ENCODE measurements at regions not wholly inside any gene's neighbourhood (a gene's known extent, or its start where the extent isn't known, plus 50 kb on each side); places are given as distances from the start of the nearest gene placed in this dataset.
"Not testable (repeated sequence)": the region's sequence is repeated elsewhere in the genome, so short reads cannot be mapped to it uniquely, and the experiment has no call there.

DNA sequence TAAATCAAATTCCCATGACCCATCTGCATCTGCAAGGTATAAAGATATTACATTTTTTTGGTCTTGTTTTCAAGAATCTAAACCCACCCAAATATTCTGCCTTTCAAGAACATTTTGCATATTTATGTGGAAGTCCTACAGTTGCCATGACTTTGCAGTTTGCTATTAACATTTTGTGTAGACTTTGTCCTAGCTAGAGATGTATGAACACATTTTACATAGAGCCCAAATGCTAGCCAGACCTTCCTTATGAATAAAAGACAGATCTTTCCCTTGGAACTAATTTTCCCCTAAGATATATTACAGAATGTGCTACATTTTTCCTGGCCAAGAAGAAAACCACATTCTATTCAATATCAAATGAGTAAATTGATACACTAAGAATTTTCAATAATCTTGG is 772.5 kb downstream of the KCNA4 start:
- no peak for DNase-seq (ENCODE audit: low spot score)

DNA sequence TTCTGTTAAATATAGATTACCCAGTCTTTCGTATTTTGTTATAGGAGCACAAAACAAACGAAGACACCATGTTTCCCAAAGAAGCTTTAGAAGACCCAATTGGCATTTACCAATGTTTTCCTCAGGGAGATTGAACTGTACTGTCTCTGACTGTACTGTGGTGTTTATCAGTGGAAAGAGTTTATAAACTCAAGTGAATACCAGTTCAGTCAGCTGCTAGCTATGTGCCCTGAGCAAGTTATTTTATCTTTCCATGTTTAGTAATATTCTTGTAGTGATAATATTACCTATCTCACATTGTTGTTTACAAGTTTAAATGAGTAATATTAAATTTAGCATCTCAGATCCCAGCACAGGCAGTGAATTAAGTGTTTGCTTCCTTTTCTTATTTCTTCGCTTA is 773.2 kb downstream of the KCNA4 start:
- no peak for DNase-seq (ENCODE audit: low spot score)

DNA sequence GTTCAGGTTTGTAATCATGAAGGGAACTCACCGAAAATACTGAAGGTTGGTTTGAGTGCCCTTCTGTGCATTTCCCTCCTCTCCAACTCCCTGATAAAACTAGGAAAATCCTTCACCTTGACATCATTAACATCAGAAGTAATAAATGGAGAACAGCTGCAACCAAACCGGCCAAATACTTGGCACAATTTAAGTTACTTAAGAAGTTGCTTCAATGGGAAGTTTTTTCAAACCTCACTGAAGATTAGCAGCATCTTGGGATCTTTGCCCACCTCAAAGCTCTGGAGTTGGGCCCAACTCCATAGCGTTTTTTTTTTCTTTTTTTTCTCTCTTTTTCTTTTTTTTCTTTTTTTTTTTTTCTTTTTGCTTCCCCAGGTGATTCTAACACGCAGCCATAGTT is 784.8 kb downstream of the KCNA4 start:
- no peak for DNase-seq (ENCODE audit: low spot score)

DNA sequence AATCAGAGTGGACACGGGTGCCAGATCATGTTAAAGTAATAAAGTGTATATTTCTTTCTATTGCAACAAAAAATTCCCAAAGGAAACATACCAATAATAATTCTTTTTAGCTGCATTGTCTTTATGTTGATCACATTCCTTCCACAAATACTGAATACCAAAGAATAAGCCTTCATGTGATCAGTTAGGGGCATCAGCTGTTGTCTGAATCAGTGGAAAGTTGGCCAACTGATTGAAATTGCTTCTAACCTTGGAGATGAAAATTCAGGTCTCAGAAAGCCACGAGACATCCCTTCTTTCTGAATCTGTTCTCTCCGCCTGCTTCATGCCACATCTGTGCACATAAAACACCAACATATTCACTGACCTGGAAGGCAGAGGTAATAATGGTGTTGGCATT is 785.2 kb downstream of the KCNA4 start:
- DNase-seq (ENCODE audit: low spot score), result no peak

DNA sequence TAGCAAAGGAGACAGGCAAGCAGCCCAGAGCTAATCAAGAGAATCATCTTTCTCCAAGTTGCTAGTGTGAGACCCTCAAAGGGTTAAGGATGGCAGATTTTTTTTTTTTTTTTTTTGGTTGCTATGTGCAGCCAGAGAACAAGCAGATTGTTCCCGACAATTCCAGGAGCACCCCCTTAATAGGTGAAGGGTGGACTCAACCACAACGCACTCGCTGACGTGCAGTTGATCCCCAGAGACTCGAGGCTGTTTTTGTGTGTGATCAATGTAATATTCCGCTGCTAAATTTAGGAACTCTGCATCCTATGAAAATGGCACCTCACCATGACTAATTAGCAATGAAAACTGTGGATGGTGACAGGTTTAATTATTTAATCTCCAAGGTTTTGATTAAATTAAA is 789.0 kb downstream of the KCNA4 start:
- no peak for DNase-seq (ENCODE audit: low spot score)

DNA sequence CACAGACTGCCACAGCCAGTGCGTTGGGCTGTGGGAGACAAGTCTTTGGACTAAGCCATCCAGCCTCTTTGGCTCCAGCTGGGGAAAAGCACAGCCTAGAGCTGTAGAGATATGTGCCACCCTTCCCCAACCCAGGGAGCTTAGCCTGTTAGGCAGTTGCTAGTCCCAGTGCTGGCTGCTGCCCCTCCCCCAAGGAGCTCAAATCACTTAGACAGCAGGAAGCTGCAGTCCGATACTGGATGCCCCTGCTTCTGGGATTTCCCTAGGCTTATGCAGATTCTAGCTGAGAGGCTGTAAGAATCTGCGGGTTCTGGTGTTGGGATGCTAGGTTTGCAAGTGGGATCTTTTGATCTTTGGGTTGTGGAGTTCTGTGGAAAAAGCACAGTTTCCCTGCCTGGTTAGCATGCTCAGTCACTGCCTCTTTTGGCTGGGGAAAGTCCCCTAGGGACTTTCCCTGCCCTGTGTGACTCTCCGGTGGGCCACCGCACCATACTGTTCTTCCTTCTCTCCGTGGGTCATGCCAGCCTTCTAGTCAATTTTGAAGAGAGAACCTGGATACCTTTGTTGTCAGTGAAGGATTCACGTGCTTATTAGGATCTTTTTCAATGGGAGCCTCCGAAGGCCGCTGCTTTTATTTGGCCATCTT is 792.0 kb downstream of the KCNA4 start:
- no peak for DNase-seq (ENCODE audit: low spot score)

DNA sequence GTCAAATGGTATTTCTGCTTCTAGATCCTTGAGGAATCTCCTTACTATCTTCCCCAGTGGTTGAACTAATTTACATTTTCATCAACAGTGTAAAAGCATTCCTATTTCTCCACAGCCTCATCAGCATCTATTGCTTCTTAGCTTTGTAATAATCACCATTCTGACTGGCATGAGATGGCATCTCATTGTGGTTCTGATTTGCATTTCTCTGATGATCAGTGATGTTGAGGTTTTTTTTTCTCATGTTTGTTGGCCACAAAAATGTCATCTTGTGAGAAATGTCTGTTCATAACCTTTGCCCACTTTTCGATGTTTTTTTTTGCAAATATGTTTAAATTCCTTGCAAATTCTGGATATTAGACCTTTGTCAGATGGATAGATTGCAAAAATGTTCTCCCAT is 797.3 kb downstream of the KCNA4 start:
- not testable (repeated sequence) for DNase-seq (ENCODE audit: low spot score)

DNA sequence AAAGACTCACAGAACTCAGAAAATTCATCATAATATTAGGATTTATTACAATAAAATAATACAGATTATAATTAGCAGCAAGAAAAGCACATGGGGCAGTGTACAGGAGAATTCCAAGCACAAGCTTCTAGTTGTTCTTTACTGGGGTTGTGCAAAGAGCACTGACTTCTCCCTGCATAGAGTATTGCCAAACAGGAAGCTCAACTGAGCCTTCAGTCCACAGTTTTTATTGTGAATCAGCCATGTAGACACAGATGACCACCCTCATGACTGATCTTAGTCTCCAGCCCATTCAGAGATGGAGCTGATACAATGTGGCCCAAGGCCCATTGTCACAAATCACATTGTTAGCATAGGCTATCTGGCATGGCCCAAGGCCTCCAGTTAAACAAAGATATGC is 798.9 kb downstream of the KCNA4 start:
- DNase-seq (ENCODE audit: low spot score), result no peak

DNA sequence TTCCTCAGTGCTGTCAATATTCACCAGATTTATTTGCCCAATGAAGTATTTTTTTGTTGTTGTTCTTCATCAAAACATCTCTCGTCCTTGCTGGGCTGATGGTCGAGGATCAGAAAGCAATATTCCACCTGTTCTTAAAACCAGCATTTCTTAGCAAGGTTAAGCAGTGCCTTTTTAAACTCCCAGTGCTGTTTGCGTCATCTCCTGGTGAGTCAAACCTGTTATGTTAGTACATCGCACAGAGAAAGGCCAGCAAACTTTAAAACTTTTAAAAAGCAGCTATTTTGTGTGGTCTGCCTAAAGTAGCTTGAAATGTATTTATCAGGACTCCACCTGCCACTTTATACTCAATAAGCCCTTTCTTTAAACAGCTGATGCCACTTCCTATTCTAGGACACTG is 802.0 kb downstream of the KCNA4 start:
- no peak for DNase-seq (ENCODE audit: low spot score)

DNA sequence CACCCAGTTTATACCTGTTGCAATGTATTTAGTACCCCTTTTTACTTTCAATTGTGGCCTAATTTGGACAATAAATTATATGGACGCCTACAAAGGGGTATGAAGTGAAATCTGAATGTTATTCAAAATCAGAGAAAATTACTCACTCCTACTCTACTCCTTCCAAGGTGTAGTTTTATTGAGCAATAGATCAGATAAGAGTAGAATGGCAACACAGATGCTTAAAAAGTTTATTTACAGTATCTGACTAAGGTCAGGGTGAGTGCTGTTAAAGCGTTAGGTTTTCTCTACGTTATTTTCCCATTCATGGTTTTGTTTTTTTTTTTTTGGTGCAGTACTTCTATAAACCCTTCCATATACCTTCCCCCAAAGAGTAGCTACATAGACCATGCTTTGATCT is 805.6 kb downstream of the KCNA4 start:
- DNase-seq (ENCODE audit: low spot score), result no peak

DNA sequence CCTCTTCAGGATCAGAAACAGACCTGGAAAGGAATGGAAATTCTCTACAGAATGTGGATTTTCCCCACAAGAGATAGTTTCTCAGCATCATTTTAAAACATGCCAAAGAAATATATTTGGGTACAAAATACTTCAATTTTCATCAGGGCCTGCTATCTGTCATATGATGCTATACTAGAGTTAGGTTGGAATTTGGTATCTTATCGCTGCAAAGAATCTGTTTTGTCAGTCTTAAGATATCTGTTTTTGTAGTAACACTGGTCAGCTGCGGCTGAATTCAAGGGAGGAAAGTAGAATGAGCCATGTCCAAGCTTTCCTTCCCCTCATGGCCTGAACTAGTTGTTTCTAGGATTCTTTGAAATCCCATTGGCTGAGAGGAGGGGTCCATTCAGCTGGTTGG is 806.4 kb downstream of the KCNA4 start:
- no peak for DNase-seq (ENCODE audit: low spot score)

DNA sequence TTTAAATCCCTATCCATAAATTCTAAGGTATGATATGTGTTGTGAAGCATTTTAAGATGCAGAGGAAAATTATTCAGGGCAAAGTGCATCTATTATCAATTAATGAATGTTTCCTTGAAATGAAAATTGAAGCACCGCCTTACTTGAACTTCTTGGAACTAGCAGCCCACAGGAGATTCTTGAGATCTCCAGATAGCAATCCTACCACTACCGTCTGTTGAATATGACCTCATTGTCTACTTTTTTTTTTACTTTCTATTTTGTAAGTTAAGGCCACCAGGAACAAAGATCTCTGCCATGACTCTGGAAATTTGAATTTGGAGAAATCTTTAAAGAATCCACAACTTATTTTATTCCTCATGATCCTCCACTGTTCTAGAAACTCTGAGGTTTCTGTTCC is 808.7 kb downstream of the KCNA4 start:
- DNase-seq (ENCODE audit: low spot score), result no peak

DNA sequence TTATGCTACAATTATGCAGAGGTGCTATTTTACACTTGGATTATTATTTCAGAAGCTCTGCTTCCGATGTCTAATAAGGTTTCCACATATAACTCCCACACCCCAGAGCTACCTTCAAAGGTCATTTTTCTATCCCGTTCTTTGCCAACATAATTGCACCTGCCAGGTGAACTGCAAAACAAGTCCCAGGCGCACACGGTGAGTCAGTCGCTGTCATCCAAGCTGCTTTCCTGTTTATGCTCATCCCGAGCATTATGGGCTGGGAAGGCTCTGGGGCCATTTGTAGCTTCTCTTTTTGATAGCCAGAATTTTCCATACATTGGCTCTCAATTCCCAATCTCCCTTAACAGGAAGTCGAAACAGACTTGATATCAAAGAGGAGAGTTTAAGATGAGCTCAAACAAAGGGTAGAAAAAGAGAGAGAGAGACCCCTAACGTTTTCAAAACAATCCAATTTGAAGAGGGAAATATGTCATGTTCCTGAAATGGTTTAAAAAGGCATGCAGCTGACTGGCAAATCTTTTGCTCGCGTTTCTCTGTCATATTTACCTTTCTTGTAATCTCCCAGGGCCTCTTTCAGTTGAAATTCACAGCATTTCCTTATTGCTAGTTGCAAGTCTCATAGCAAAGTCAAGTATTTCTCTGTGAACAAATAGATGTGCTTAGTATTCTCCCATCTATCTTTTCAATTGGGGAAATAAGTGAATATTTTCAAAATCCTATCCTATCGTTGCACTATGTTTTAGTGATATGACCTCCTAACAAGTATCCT is 815.9 kb downstream of the KCNA4 start:
- peak; percentile 30 for DNase-seq (ENCODE audit: low spot score)

DNA sequence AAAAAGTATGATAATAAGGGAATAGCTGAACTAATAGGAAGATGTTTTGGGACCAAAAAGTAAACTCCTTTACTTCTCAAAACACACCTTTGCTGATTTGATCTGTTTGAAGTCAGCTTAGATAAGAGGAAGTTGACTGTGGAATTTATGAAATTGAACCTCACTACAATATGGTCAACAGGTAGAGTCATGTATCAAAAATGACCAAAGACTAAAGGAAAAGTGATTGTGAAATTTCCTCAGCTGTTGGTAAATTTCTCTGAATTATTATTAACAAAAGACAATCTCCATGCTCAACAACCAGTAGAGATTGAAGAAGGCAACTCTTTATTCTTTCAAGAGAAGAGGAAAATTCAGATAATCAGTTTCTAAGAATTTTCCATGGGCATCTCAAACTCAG is 826.5 kb downstream of the KCNA4 start:
- DNase-seq (ENCODE audit: low spot score), result no peak

DNA sequence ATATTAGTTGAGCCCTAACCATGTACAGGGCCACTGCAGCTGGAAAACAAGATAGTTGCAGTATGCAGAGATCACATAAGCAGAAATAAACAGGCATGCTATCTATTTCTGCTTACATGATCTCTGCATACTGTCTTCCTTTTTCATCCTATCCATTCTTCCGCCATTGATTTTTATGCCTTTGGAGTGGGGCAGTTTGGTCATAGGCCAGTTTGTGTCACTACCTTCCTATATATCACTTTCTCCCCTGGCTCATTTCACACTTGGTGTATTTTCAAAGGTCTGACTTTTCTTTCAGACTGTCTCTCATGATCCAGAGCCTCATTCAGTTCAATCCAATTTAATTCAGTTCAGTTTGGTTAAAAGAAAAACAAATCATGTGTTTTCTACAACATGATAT is 829.6 kb downstream of the KCNA4 start:
- no peak for DNase-seq (ENCODE audit: low spot score)

DNA sequence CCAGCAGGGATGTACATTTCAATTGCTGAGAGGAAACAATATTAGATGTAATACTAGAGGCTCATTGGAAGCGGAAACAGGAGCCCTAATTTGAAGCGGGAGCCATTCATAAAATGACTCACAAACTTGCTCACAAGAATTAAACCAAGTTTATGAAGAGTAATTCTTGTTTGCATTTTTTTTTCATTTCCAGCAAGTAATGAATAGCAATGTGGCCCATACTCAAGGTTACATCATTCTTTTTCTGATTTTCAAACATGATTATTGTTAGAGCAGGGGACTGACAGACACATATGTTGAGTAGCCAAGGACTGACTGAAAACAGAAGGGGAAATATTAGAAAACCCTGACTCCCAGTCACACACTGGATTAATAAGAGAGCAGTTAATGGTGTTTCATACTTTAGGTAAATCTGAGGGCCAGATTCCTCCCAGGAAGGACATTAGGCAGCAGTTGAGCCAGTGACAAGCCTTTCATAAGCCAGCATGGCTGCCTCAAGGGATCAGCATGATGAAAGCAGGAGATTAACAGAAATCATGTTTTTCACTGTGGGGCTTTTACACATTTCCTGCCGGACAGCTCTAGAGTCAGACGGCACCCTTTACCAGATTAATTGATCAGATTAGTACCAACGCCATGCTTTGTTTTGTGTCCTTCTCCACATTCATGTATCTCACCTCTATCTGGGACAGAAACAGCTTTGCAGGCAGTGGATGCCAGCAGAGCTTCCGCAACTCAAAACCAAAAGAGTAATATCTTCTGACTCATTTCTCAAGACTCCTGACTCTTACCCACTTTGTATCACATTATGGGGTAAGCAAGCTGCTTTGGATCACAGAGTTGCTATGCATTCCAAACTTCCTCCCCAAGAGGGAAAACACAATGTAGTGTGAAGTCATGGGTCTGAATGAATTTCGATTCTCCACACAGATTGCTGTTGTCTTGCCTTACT is 831.6 kb downstream of the KCNA4 start:
- DNase-seq (ENCODE audit: low spot score), result no peak

DNA sequence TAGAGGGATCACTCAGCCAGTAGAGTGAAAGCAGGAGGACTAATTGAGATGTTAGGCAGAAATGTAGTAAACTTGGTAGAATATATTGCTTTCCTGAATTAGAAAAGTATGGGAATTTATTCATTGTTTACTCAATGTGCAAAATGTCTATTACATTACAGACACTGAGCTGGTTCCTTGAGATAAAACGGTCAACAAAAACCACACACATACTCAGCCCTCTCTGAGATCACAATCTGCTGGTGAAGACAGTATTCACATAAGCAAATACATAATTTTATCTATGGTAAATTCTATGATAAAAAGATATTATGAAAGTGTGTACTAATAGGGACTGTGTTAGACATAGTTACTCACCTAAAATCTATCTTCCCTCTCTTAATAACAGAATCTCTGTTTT is 833.5 kb downstream of the KCNA4 start:
- DNase-seq (ENCODE audit: low spot score), result no peak

DNA sequence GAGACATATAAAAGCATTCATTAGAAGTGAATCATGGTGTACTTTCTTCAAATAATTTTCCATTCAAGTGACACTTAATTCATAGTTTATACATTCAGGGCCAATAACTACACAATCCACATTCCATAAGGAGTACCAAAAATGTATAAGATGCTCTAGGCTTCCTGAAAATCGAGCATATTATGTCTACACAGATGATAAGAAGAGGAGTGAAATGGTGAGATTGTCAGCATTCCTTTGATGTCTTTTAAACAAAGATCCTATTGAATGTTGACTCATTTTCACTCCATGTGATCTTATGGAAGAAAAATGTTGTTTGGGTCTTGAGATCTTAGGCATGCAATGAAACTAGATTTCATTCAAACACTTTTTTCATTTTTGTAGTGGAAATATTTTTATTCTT is 843.2 kb downstream of the KCNA4 start:
- no peak for DNase-seq (ENCODE audit: low spot score)

DNA sequence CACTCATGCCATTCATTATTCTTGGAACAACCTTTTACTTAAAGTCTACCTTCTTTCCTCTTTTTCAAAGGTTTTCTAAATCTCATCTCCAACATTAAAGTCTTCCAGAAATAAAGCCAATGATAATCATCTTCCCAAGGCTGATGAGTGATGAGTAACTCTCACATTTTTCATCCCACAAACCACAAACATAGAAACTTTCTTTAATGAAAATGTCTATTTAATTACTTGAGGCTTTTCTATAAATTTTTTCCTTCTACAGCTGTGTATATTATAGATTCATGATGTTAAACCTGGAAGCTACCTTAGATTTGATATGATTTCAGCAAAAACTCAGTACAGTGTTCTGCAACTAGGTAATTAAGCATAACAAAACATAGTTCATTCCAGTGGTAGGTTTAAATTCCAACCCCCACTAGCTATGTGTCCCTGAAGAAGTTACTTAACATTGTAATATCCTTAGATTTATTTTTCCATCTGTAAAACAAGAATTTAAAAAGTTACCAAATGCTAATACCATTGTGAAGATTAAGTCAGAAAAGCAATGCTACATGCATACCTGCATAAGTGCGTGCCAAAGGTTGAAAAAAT is 845.4 kb downstream of the KCNA4 start:
- DNase-seq (ENCODE audit: low spot score), result no peak

DNA sequence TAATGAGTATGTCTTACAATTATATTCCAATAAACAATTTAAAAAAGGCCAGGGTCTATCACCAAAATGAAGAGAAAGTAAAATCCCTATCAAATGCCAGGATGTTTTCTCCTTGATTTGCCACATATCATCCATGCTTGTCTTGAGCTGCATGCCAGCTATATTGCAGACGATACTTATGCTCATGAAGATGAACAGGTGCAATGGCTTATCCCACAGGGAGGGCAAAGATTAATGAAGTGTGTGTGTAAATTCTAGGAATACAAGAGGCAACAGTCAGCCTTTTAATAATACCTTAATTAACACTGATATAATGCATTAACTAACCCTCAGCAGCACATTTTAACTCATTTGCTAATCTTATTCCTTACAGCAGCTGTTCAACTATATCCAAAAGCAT is 850.5 kb downstream of the KCNA4 start:
- DNase-seq (ENCODE audit: low spot score), result no peak

DNA sequence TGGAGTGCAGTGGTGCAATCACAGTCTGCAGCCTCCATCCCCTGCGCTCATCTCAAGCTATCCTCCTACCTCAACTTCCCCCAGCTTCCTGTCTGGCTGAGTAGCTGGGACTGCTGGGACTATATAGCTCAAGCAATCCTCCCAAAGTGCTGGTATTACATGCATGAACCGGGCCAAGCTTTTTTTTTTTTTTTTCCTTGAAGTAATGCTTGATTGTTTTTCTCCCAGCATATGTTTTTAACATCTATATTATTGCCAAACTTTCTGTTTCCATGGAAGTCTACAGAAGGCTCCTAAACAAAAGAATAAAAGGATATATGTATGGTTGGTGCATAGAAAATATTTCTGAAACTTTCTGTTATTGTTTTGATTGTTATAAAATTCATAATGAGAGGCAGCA is 853.6 kb downstream of the KCNA4 start:
- no peak for DNase-seq (ENCODE audit: low spot score)

DNA sequence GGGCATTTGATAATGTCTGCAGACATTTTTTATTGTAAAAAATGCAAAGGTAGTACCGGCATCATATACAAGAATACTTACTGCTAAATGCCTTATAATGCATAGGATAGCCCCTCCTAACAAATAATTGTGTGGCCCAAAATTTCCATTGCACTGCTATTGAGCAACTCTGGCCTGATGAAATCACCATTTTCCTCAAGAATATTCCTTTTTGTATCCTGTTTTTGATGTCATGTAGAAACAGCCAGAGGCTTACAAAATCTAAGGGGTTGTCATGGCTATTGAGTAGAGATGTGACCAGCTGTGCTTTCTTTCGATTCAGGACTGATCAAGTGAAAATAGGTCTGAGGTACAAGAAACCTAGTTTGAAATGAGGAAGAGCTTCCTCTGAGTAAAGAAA is 854.3 kb downstream of the KCNA4 start:
- DNase-seq (ENCODE audit: low spot score), result no peak

DNA sequence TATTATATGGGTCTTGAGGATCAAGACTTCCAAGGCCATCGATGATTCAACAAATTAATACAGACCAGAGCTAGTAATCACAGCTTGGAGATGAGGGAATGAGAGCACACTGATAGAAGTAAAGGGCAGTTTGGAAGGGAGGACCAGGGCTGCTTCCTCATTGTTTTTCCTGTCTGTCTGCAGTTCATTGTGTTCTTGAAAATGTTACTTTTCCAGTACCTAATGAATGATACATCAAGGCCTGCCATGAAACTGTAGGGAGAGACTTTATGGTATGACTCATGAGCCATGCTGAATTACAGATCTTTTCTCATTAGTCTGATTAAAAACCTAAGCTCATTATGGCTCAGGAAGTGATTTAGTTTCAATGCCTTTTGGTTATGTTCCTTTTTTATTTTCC is 855.6 kb downstream of the KCNA4 start:
- DNase-seq (ENCODE audit: low spot score), result peak; percentile 2

Measured in SW480 (cell line).